Liver (tissue), 7 donors: ENCODE measurements at regions not wholly inside any gene's neighbourhood (a gene's known extent, or its start where the extent isn't known, plus 50 kb on each side); places are given as distances from the start of the nearest gene placed in this dataset.

Source experiments
- DNase-seq: peaks from one replicate; pipeline ENCODE4 v3.0.0-alpha.2; 2017; ENCODE audit warnings: low spot score
- H3K27ac ChIP-seq, 2 donors: one replicate each; pipeline ENCODE4 v1.7.0; 2013; ENCODE audit warnings: inconsistent platforms in 2 of 2, low read length in 2 of 2, control low read depth in 1 of 2, low read depth in 1 of 2, mild to moderate bottlenecking in 1 of 2
- H3K27me3 ChIP-seq, 4 donors: one replicate each; pipeline versions ENCODE4 v1.6.1 to v1.7.0; 2013; ENCODE audit warnings: low read length in 3 of 4, inconsistent platforms in 1 of 4, mild to moderate bottlenecking in 1 of 4, moderate library complexity in 1 of 4; ENCODE audit not compliant: control insufficient read depth in 4 of 4, insufficient read depth in 4 of 4
- H3K36me3 ChIP-seq, 4 donors: one replicate each; pipeline versions ENCODE4 v1.6.1 to v1.7.0; 2013; ENCODE audit warnings: low read length in 3 of 4, mild to moderate bottlenecking in 3 of 4, low read depth in 1 of 4, moderate library complexity in 1 of 4; ENCODE audit not compliant: control insufficient read depth in 4 of 4, insufficient read depth in 3 of 4
- H3K4me1 ChIP-seq, 4 donors: one replicate each; pipeline versions ENCODE4 v1.6.1 to v1.7.0; 2013; ENCODE audit warnings: low read length in 3 of 4, mild to moderate bottlenecking in 3 of 4, moderate library complexity in 1 of 4; ENCODE audit not compliant: control insufficient read depth in 4 of 4, insufficient read depth in 4 of 4
- H3K4me3 ChIP-seq, 3 donors: one replicate each; pipeline versions ENCODE4 v1.6.1 to v1.7.0; 2013; ENCODE audit warnings: low read length in 3 of 3, control low read depth in 1 of 3, low read depth in 1 of 3, mild to moderate bottlenecking in 1 of 3
- H3K9ac ChIP-seq, 2 donors: one replicate each; pipeline ENCODE4 v1.7.0; 2013; ENCODE audit warnings: low read length in 2 of 2, mild to moderate bottlenecking in 2 of 2, moderate library complexity in 2 of 2, control low read depth in 1 of 2, low read depth in 1 of 2
- H3K9me3 ChIP-seq, 4 donors: one replicate each; pipeline versions ENCODE4 v1.6.1 to v1.7.0; 2013; ENCODE audit warnings: low read length in 3 of 4; ENCODE audit not compliant: control insufficient read depth in 4 of 4
- ATF3 ChIP-seq: IDR thresholded peaks from 2 replicates; pipeline ENCODE4 v1.6.1; 2016; ENCODE audit warnings: antibody characterized with exemption
- FOXA1 ChIP-seq: IDR thresholded peaks from 2 replicates; pipeline ENCODE4 v1.6.1; 2016; ENCODE audit warnings: antibody characterized with exemption
- FOXA2 ChIP-seq: IDR thresholded peaks from 2 replicates; pipeline ENCODE4 v1.6.1; 2016; ENCODE audit warnings: antibody characterized with exemption
- GABPA ChIP-seq, 2 donors: IDR thresholded peaks in 1 of 2; conservative IDR thresholded peaks in 1 of 2; 2 replicates each; pipeline ENCODE4 v1.6.1; 2016; ENCODE audit warnings: antibody characterized with exemption in 2 of 2, mild to moderate bottlenecking in 1 of 2, moderate library complexity in 1 of 2
- HNF4A ChIP-seq, 2 donors: conservative IDR thresholded peaks; 2 replicates each; pipeline ENCODE4 v1.6.1; 2016; ENCODE audit warnings: antibody characterized with exemption in 2 of 2, mild to moderate bottlenecking in 2 of 2
- HNF4G ChIP-seq: IDR thresholded peaks from 2 replicates; pipeline ENCODE4 v1.6.1; 2016; ENCODE audit warnings: antibody characterized with exemption
- NR2F2 ChIP-seq: IDR thresholded peaks from 2 replicates; pipeline ENCODE4 v1.6.1; 2016; ENCODE audit warnings: antibody characterized with exemption
- RAD21 ChIP-seq, 2 donors: IDR thresholded peaks; 2 replicates each; pipeline ENCODE4 v1.6.1; 2016; ENCODE audit warnings: antibody characterized with exemption in 2 of 2, mild to moderate bottlenecking in 2 of 2
- REST ChIP-seq: IDR thresholded peaks from 2 replicates; pipeline ENCODE4 v1.6.1; 2016; ENCODE audit warnings: antibody characterized with exemption, mild to moderate bottlenecking
- SP1 ChIP-seq: IDR thresholded peaks from 2 replicates; pipeline ENCODE4 v1.6.1; 2018; ENCODE audit warnings: antibody characterized with exemption, mild to moderate bottlenecking
- YY1 ChIP-seq: IDR thresholded peaks from 2 replicates; pipeline ENCODE4 v1.6.1; 2016; ENCODE audit warnings: antibody characterized with exemption, mild to moderate bottlenecking
- WGBS: extraction: QIAGEN DNeasy Blood & Tissue Kit; methylation state at CpG from one replicate; pipeline ENCODE4 v1.1.7; 2013; 5-methylcytosine and 5-hydroxymethylcytosine counted together
- TF ChIP-seq, protein P1 (sequence below): IDR thresholded peaks from 2 replicates; pipeline ENCODE4 v1.6.1; 2016; ENCODE audit warnings: antibody characterized with exemption
- TF ChIP-seq, protein P2 (sequence below): IDR thresholded peaks from 2 replicates; pipeline ENCODE4 v1.6.1; 2016; ENCODE audit warnings: antibody characterized with exemption
- donor health status: healthy.
- donor health status: healthy.
- donor health status: healthy.
- donor health status: healthy.

- WGBS: 90% methylated on average over 3 of the region's 3 CpGs
- DNase-seq: no peak
- H3K9me3 ChIP-seq: no peaks in the 10 kb centered on the region
- TF ChIP-seq GABPA (IDR thresholded peaks at IDR 0.05 in 1 of 2, conservative IDR thresholded peaks at IDR 0.05 in 1 of 2): no peak
- TF ChIP-seq, protein P1, sequence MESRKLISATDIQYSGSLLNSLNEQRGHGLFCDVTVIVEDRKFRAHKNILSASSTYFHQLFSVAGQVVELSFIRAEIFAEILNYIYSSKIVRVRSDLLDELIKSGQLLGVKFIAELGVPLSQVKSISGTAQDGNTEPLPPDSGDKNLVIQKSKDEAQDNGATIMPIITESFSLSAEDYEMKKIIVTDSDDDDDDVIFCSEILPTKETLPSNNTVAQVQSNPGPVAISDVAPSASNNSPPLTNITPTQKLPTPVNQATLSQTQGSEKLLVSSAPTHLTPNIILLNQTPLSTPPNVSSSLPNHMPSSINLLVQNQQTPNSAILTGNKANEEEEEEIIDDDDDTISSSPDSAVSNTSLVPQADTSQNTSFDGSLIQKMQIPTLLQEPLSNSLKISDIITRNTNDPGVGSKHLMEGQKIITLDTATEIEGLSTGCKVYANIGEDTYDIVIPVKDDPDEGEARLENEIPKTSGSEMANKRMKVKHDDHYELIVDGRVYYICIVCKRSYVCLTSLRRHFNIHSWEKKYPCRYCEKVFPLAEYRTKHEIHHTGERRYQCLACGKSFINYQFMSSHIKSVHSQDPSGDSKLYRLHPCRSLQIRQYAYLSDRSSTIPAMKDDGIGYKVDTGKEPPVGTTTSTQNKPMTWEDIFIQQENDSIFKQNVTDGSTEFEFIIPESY: no peak
- no peak for TF ChIP-seq RAD21 (IDR thresholded peaks at IDR 0.05)
- TF ChIP-seq YY1: no peak
- no peak for TF ChIP-seq FOXA2
- TF ChIP-seq, protein P2, sequence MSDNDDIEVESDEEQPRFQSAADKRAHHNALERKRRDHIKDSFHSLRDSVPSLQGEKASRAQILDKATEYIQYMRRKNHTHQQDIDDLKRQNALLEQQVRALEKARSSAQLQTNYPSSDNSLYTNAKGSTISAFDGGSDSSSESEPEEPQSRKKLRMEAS: no peak
- TF ChIP-seq FOXA1: no peak
- no peak for TF ChIP-seq REST
- TF ChIP-seq HNF4A (conservative IDR thresholded peaks at IDR 0.05): no peak
- no peak for TF ChIP-seq HNF4G
- TF ChIP-seq ATF3: no peak
- no peaks in the 10 kb centered on the region for H3K27me3 ChIP-seq
- H3K27ac ChIP-seq: no peak overlapping the region
- H3K36me3 ChIP-seq: no peaks in the 10 kb centered on the region
- H3K9ac ChIP-seq: no peak overlapping the region
- H3K4me3 ChIP-seq: no peak overlapping the region
- H3K4me1 ChIP-seq: no peaks in the 10 kb centered on the region
Observed at GRCh38 chr11:10942620-10943019, 84.8 kb upstream of the ZBED5 start.

GRCh38 chr11:10941871-10942270 is 84.0 kb upstream of the ZBED5 start:
- Histone ChIP-seq H3K27ac (no peak overlapping the region), H3K4me3 (no peak overlapping the region), H3K9me3 (no peaks in the 10 kb centered on the region), H3K27me3 (no peaks in the 10 kb centered on the region), H3K9ac (no peak overlapping the region), H3K4me1 (no peaks in the 10 kb centered on the region), H3K36me3 (no peaks in the 10 kb centered on the region)
- 86% methylated on average over 1 of the region's 1 CpG for WGBS
- no peak for TF ChIP-seq YY1
- TF ChIP-seq HNF4G: no peak
- no peak for TF ChIP-seq NR2F2
- no peak for TF ChIP-seq FOXA2
- TF ChIP-seq REST: no peak
- no peak for TF ChIP-seq SP1
- no peak for DNase-seq
